ENCODE measurements at regions not wholly inside any gene's neighbourhood (a gene's known extent, or its start where the extent isn't known, plus 50 kb on each side); places are given as distances from the start of the nearest gene placed in this dataset.

DNA sequence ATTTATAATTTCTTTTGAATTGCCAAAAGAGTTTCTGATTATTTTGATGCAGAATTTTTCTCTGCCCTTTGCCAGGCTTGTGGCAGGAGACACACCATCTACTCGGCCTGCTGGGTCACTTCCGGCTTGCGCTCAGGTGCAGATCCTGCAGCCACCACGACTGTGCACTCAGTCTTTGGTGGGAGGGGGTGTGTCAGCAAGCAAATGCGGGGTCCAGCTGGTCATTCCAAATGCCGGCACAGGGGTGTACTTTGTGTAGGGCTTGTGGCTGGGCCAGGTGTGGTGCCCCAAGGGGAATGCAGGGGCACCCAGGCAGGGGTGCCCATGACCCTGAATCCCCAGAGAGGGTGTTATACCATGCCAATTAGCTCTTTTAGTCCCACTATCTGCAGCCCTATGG lies 673.0 kb downstream of the TLL1 start:
- POLR2A ChIA-PET, result no interaction called here
- no peak for DNase-seq
- no peak overlapping the region for H3K27ac Mint-ChIP-seq
- no peaks in the 10 kb centered on the region for H3K27me3 ChIP-seq (replicated peaks in 1 of 4; ENCODE audit: control extremely low read depth in 1 of 4, control insufficient read depth in 3 of 4, insufficient read depth in 4 of 4, low read length in 3 of 4)
- 88% methylated on average over 6 of the region's 6 CpGs for WGBS (ENCODE audit: insufficient coverage)
- H3K9me3 Mint-ChIP-seq (ENCODE audit: insufficient read depth), result no peaks in the 10 kb centered on the region
- H3K4me2 ChIP-seq (replicated peaks; ENCODE audit: low read depth, low read length, poor library complexity, severe bottlenecking), result no peak overlapping the region
- H3K79me2 ChIP-seq (ENCODE audit: control insufficient read depth, insufficient read depth, low read length), result no peaks in the 10 kb centered on the region
- TF ChIP-seq EZH2 (IDR thresholded peaks at IDR 0.05; ENCODE audit: borderline replicate concordance, insufficient read depth, low read depth, low read length, poor library complexity, severe bottlenecking), result no peak
- TF ChIP-seq, protein P1, sequence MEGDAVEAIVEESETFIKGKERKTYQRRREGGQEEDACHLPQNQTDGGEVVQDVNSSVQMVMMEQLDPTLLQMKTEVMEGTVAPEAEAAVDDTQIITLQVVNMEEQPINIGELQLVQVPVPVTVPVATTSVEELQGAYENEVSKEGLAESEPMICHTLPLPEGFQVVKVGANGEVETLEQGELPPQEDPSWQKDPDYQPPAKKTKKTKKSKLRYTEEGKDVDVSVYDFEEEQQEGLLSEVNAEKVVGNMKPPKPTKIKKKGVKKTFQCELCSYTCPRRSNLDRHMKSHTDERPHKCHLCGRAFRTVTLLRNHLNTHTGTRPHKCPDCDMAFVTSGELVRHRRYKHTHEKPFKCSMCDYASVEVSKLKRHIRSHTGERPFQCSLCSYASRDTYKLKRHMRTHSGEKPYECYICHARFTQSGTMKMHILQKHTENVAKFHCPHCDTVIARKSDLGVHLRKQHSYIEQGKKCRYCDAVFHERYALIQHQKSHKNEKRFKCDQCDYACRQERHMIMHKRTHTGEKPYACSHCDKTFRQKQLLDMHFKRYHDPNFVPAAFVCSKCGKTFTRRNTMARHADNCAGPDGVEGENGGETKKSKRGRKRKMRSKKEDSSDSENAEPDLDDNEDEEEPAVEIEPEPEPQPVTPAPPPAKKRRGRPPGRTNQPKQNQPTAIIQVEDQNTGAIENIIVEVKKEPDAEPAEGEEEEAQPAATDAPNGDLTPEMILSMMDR (IDR thresholded peaks at IDR 0.05), result no peak
- H3K4me3 Mint-ChIP-seq, result no peak overlapping the region
- no peak overlapping the region for H3K9ac ChIP-seq (ENCODE audit: low read length)
- H3K36me3 ChIP-seq (replicated peaks in 1 of 2; ENCODE audit: control extremely low read depth in 1 of 2, control insufficient read depth in 1 of 2, extremely low read depth in 1 of 2, insufficient read depth in 2 of 2, low read length in 1 of 2), result no peaks in the 10 kb centered on the region
- H3K9me3 ChIP-seq (ENCODE audit: control extremely low read depth in 1 of 3, control insufficient read depth in 2 of 3, insufficient read depth in 1 of 3, low read length in 2 of 3), result peaks cover 0 to 5% (median 0%) of the 10 kb centered on the region in 3 donors
- no peaks in the 10 kb centered on the region for H3K4me1 Mint-ChIP-seq
- ATAC-seq (ENCODE audit: low read depth), result no peak
- H3K4me3 ChIP-seq (ENCODE audit: control extremely low read depth in 1 of 5, extremely low read depth in 1 of 5, insufficient read depth in 1 of 5, low read depth in 2 of 5, low read length in 4 of 5), result no peak overlapping the region
- no peak overlapping the region for H2AFZ ChIP-seq (ENCODE audit: insufficient read depth, low read depth, low read length, poor library complexity, severe bottlenecking)
- no peaks in the 10 kb centered on the region for H3K27me3 Mint-ChIP-seq
- CTCF ChIA-PET, result no interaction called here
- intact Hi-C loops (cut with micrococcal nuclease), result no loop called here
- no peaks in the 10 kb centered on the region for H3K4me1 ChIP-seq (ENCODE audit: control insufficient read depth in 2 of 2, insufficient read depth in 2 of 2, low read length in 2 of 2)
- no peaks in the 10 kb centered on the region for H4K20me1 ChIP-seq (ENCODE audit: control insufficient read depth, insufficient read depth, low read length, poor library complexity, severe bottlenecking)
- no peak overlapping the region for H3K27ac ChIP-seq (ENCODE audit: low read length in 2 of 2)

DNA sequence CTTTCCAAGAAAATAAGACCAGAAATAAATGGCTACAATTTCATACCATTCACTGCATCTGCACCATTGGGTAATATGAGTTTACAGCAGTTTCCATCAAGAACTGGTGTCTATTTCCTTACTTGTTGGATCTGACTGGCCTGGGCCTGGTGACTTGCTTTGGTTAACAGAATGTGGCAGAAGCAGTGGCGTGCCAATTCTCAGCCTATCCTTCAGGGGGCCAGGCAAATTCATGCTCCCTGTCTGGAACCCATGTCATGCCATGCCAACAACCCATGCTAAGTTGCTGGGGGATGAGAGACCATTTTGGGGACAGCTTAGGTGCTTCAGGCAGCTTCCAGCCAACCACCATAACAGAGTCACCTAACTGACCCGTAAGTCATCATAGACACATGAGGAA lies 656.7 kb downstream of the SPOCK3 start:
- H3K4me1 Mint-ChIP-seq, result no peaks in the 10 kb centered on the region
- Histone ChIP-seq H3K4me3 (ENCODE audit: control extremely low read depth in 1 of 5, extremely low read depth in 1 of 5, insufficient read depth in 1 of 5, low read depth in 2 of 5, low read length in 4 of 5) (no peak overlapping the region), H3K36me3 (replicated peaks in 1 of 2; ENCODE audit: control extremely low read depth in 1 of 2, control insufficient read depth in 1 of 2, extremely low read depth in 1 of 2, insufficient read depth in 2 of 2, low read length in 1 of 2) (no peaks in the 10 kb centered on the region), H3K27me3 (replicated peaks in 1 of 4; ENCODE audit: control extremely low read depth in 1 of 4, control insufficient read depth in 3 of 4, insufficient read depth in 4 of 4, low read length in 3 of 4) (no peaks in the 10 kb centered on the region), H4K20me1 (ENCODE audit: control insufficient read depth, insufficient read depth, low read length, poor library complexity, severe bottlenecking) (no peaks in the 10 kb centered on the region), H3K4me1 (ENCODE audit: control insufficient read depth in 2 of 2, insufficient read depth in 2 of 2, low read length in 2 of 2) (no peaks in the 10 kb centered on the region), H3K9me3 (ENCODE audit: control extremely low read depth in 1 of 3, control insufficient read depth in 2 of 3, insufficient read depth in 1 of 3, low read length in 2 of 3) (peaks cover 0 to 3% (median 0%) of the 10 kb centered on the region in 3 donors), H3K4me2 (replicated peaks; ENCODE audit: low read depth, low read length, poor library complexity, severe bottlenecking) (no peak overlapping the region), H3K9ac (ENCODE audit: low read length) (no peak overlapping the region), H2AFZ (ENCODE audit: insufficient read depth, low read depth, low read length, poor library complexity, severe bottlenecking) (no peak overlapping the region), H3K79me2 (ENCODE audit: control insufficient read depth, insufficient read depth, low read length) (no peaks in the 10 kb centered on the region), H3K27ac (ENCODE audit: low read length in 2 of 2) (no peak overlapping the region)
- CTCF ChIA-PET, result no interaction called here
- WGBS (ENCODE audit: insufficient coverage), result 89% methylated on average over 1 of the region's 2 CpGs
- intact Hi-C loops (cut with micrococcal nuclease), result no loop called here
- ATAC-seq (ENCODE audit: low read depth) (no peak), DNase-seq (no peak)
- TF ChIP-seq EZH2 (IDR thresholded peaks at IDR 0.05; ENCODE audit: borderline replicate concordance, insufficient read depth, low read depth, low read length, poor library complexity, severe bottlenecking), result no peak
- TF ChIP-seq, protein P1 (IDR thresholded peaks at IDR 0.05), result no peak
- peaks cover 3% of the 10 kb centered on the region for H3K9me3 Mint-ChIP-seq (ENCODE audit: insufficient read depth)
- no peaks in the 10 kb centered on the region for H3K27me3 Mint-ChIP-seq
- no peak overlapping the region for H3K4me3 Mint-ChIP-seq
- no peak overlapping the region for H3K27ac Mint-ChIP-seq
- POLR2A ChIA-PET, result no interaction called here
